GM10266 (cell line): ENCODE measurements at regions not wholly inside any gene's neighbourhood (a gene's known extent, or its start where the extent isn't known, plus 50 kb on each side); places are given as distances from the start of the nearest gene placed in this dataset.
"Not testable (repeated sequence)": the region's sequence is repeated elsewhere in the genome, so short reads cannot be mapped to it uniquely, and the experiment has no call there.

Experiments used
- DNase-seq: peaks from one replicate; pipeline ENCODE4 v3.0.0; 2012; ENCODE audit errors: extremely low spot score
- CTCF ChIP-seq: IDR thresholded peaks from 2 replicates; pipeline ENCODE4 v1.5.1; 2012; ENCODE audit warnings: mild to moderate bottlenecking, low read depth; ENCODE audit not compliant: control insufficient read depth, insufficient read depth; ENCODE audit errors: missing control alignments

GRCh38 chr11:69893631-69894030 is 74.4 kb upstream of the FGF3 start:
- no peak for DNase-seq
- no peak for TF ChIP-seq CTCF

- DNase-seq: no peak
- TF ChIP-seq CTCF: no peak
Observed at GRCh38 chr11:69894181-69894611, 75.0 kb upstream of the FGF3 start.

- TF ChIP-seq CTCF: no peak
- no peak for DNase-seq
Observed at GRCh38 chr11:69894648-69895047, 75.4 kb upstream of the FGF3 start.

- TF ChIP-seq CTCF: no peak
- DNase-seq: no peak
Observed at GRCh38 chr11:69896250-69896649, 77.0 kb upstream of the FGF3 start.

GRCh38 chr11:69898123-69898522 is 78.9 kb upstream of the FGF3 start:
- DNase-seq: no peak
- no peak for TF ChIP-seq CTCF

- no peak for TF ChIP-seq CTCF
- DNase-seq: no peak
Observed at GRCh38 chr11:69899957-69900821, 81.0 kb upstream of the FGF3 start.

- not testable (repeated sequence) for DNase-seq
Observed at GRCh38 chr11:69900822-69901302, 81.6 kb upstream of the FGF3 start.
